IPS DF 19.7 (cell line): ENCODE measurements at regions not wholly inside any gene's neighbourhood (a gene's known extent, or its start where the extent isn't known, plus 50 kb on each side); places are given as distances from the start of the nearest gene placed in this dataset.
"Not testable (repeated sequence)": the region's sequence is repeated elsewhere in the genome, so short reads cannot be mapped to it uniquely, and the experiment has no call there.

Experiments
- DNase-seq: peaks from one replicate; pipeline ENCODE4 v3.0.0-alpha.2; 2013; ENCODE audit warnings: low read depth, low spot score

DNA sequence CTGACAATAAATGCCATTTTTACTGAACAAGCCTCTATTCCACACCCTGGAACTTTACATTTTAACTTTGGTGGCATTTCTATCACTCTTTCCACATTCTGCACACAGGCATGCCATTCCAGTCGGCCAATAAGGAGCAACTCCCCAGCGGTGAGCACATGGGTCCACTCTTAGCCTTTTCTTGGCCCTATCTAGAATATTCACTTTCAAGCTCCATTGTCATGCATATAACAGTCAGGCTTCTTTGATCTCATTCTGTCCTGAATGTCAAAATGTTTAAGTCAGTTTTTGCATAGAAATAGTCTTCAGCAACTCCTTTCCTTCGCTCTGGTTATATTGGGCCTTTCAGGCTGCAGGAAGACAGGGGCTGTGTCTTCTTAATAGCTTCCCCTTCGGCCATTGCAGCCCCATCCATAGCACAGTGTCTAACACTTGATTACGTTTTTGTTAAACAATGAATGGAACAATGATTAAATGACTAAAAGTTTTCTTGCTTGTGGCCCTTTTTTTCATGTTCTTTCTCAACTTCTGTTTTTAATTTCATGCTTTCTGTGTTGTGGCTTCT lies 427.3 kb downstream of the MFSD1 start:
- no peak for DNase-seq

GRCh38 chr3:159232966-159233365 lies 431.1 kb downstream of the MFSD1 start:
- DNase-seq, result no peak

- DNase-seq, result no peak
Observed at GRCh38 chr3:159233734-159234133, 431.9 kb downstream of the MFSD1 start.

GRCh38 chr3:159234306-159234705 lies 432.5 kb downstream of the MFSD1 start:
- DNase-seq, result no peak

GRCh38 chr3:159236321-159236720 lies 434.5 kb downstream of the MFSD1 start:
- DNase-seq, result no peak

GRCh38 chr3:159237226-159237625 lies 435.4 kb downstream of the MFSD1 start:
- DNase-seq, result no peak

DNA sequence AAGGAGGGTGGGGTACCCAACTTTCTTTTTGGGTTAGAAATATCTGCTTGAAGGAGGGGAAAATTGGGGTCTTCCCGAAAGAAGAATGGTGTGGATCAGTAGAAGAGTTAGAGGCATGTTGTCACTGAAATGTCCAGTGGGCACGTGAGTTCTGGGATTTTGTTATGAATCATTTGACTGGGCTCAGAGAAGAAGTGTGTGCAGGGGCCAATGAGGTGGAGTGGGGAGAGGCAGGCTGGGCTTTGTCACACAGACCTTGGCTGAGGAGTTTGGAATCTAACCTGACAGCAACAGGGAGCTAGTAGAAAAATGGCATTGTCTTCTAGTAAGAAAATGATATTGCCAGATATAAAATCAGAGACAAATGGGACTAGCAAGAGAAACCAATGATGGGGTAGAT lies 436.8 kb downstream of the MFSD1 start:
- no peak for DNase-seq

DNA sequence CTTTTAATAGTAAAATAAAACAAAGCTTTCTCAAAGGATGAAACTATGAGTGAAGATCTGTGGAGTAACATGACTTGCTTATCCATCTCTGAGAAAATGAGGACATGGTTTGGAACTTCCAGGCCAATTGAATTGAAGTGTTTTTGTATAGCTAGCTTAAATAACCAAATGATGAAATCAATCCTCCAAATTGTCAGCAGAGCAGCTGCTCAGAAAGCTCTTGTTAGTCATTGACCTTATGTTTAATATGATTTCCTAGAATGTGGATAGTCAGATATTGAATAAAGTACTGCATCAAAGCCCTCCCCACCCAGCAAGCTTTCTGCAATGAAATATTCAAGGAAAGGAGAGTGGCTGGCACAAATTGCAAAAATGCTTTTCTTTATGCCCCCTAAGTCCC lies 437.2 kb downstream of the MFSD1 start:
- no peak for DNase-seq

DNA sequence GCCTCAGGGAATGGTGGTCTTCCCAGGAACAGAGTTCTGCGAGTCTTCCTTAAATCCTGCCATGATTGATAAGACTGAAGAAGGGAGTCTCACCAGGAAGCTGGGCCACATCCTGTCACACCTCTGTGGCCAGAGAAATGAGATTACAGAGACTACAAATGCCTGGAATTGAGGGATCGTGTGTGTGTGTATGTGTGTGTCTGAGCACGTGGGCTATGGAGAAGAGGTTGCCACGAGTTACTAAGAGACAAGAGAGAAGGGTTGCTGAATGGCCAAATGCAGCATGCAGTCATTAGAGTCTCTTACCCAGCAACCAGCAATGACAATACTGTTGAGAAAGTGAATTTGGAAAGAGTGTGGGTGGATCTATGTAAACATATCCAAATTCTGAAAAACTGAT lies 443.1 kb downstream of the MFSD1 start:
- DNase-seq, result no peak

GRCh38 chr3:159245871-159246270 lies 444.0 kb downstream of the MFSD1 start:
- DNase-seq, result no peak

- no peak for DNase-seq
Observed at GRCh38 chr3:159246385-159246784, 444.5 kb downstream of the MFSD1 start.

- DNase-seq, result no peak
Observed at GRCh38 chr3:159249472-159250174, 447.8 kb downstream of the MFSD1 start.

DNA sequence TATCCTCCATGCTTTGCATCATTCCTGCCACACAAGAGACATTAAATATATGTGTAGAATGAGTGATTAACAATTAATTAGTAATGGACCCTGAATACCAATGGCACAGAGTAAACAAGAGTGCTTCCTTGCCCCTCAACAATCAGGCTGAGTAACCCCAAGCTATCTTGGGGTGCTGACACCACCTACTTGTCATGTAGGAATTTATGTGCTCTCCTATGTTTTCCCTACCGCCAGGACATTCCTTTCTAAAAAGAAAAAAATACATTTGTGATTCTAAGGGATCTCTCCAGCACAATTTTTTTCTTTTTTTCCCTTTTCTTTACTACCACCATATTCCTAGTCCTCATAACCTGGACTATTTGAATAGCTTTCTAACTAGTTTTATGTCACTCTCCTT lies 449.1 kb downstream of the MFSD1 start:
- no peak for DNase-seq

GRCh38 chr3:159252274-159252673 lies 450.4 kb downstream of the MFSD1 start:
- DNase-seq, result no peak

DNA sequence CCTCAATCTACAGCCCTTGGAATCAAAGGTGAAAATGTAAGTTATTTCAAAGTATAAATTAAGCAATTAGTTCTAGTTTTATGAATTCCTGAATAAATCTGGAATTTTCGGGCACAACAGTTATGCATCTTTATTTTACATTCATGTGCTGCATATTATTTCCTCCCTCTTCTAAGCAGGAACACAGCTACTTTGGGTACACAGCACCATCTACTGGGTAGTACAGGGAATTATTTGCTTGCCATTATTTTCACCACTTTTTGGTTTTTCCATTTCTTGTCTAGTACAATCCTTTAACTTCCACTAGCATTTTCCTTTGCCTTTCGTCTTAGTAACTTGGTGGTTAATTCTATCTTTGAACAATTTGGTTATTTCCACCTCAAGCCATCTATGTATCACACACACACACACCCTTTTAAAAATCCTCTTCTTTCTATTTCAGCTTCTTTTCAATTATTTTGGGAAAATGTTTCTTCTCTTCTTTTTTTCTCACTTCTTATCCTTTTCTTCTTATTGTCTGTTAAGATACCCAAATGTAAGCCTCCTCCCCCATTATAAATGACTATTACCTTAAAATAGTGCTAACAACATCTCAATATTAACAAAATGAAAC lies 451.0 kb downstream of the MFSD1 start:
- no peak for DNase-seq

- DNase-seq, result no peak
Observed at GRCh38 chr3:159253860-159254259, 452.0 kb downstream of the MFSD1 start.

DNA sequence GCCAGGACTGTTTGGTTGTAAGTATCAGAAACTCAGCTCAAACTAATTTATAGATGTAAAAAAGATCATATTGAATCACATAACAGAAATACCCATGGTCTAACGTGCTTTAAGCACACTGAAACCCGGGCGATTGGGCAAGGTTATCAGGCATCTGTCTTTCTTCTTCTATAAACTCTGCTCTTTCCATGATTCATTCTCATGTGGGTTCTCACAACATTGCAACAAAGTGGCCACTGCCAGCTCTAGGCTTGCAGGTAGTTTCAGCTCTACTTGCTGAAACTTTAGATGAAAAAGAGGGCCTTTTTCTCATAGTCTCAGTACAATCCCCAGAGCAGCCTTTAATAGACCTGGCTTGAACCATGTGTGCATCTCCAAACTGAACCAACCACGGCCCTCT lies 456.1 kb downstream of the MFSD1 start:
- no peak for DNase-seq

DNA sequence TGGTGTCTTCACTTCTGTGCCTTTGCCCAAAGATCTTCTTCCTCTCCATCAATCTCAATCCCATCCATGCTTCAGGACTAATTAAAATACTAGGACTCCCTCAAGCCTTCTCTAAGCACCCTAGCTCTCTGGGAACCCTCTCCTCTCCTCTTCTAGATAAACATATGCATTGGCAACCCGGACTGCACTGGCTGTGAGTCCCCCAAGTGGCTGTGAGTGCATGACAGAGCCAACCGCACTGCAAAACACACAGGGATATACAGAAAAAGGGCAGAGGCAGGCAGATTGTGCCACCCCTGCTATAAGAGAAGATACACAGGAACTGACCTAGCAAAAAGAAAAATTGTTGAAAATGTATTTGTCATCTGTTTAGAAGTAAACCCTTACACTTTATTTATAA lies 457.1 kb downstream of the MFSD1 start:
- DNase-seq, result no peak

DNA sequence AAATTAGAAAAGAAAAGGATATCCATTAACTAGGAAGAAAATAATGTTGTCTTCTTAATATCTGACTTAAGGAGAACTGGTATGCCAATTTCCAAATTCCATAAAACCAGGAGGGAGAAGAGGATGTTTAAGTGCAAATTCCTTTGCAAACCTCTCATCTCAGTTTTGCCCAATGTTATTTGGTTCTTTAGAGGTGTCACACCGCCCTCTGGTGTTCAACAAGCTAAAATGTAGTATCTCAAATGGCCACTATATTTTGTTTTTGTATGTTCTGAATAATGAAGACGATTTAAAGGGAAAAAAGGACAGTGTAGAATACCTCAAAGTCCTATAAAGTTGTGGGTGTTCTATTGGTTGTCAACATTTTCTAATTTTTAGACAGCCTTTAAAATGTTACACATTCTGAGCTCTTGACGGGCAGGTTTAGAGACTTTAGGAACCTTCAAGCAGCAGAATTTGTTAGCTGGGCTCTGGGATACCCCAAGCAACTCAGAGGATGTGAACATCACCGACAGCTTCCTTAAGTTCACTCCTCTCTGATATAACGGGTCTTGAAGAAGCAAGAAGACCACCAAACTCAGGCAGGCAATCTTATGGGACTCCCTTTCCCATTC lies 458.3 kb downstream of the MFSD1 start:
- no peak for DNase-seq

DNA sequence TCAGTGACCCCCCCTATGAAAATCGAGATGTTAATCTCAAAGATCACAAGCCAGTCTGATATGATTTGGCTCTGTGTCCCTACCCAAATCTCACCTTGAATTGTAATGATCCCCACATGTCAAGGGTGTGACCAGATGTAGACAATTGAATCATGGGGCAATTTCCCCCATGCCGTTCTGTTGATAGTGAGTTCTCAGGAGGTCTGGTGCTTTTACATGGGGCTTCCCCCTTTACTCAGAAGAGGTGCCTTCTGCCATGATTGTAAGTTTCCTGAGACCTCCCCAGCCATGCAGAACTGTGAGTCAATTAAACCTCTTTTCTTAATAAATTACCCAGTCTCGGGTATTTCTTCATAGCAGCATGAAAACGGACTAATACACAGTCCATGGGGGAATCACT lies 459.5 kb downstream of the MFSD1 start:
- DNase-seq, result not testable (repeated sequence)

GRCh38 chr3:159263750-159264553 lies 462.1 kb downstream of the MFSD1 start:
- DNase-seq, result no peak

- no peak for DNase-seq
Observed at GRCh38 chr3:159265705-159266104, 463.9 kb downstream of the MFSD1 start.
